HUES64 (cell line): ENCODE measurements at regions not wholly inside any gene's neighbourhood (a gene's known extent, or its start where the extent isn't known, plus 50 kb on each side); places are given as distances from the start of the nearest gene placed in this dataset.
"Not testable (repeated sequence)": the region's sequence is repeated elsewhere in the genome, so short reads cannot be mapped to it uniquely, and the experiment has no call there.

Source experiments
- H3K27ac ChIP-seq: 2 replicates; pipeline ENCODE4 v1.7.0; 2013; ENCODE audit warnings: low read depth, low read length, inconsistent platforms
- H3K27me3 ChIP-seq: 2 replicates; pipeline ENCODE4 v1.6.1; 2013; ENCODE audit warnings: mild to moderate bottlenecking, low read length; ENCODE audit not compliant: insufficient read depth
- H3K36me3 ChIP-seq: 2 replicates; pipeline ENCODE4 v1.6.1; 2013; ENCODE audit warnings: mild to moderate bottlenecking, low read length; ENCODE audit not compliant: insufficient read depth
- H3K4me1 ChIP-seq: 2 replicates; pipeline ENCODE4 v1.6.1; 2013; ENCODE audit warnings: mild to moderate bottlenecking, low read length, moderate library complexity; ENCODE audit not compliant: insufficient read depth
- H3K4me3 ChIP-seq: 2 replicates; pipeline ENCODE4 v1.5.1; 2013; ENCODE audit warnings: mild to moderate bottlenecking, low read length, moderate library complexity
- H3K9ac ChIP-seq: 2 replicates; pipeline ENCODE4 v1.6.1; 2013; ENCODE audit warnings: mild to moderate bottlenecking, low read depth, low read length
- H3K9me3 ChIP-seq: 2 replicates; pipeline ENCODE4 v1.6.1; 2013; ENCODE audit warnings: low read depth, low read length; ENCODE audit not compliant: insufficient read depth
- WGBS: fragments of 150-250, 120-280 bp; methylation state at CpG from one replicate; pipeline ENCODE4 v1.1.7; 2013; ENCODE audit warnings: missing lambda C conversion rate; 5-methylcytosine and 5-hydroxymethylcytosine counted together

DNA sequence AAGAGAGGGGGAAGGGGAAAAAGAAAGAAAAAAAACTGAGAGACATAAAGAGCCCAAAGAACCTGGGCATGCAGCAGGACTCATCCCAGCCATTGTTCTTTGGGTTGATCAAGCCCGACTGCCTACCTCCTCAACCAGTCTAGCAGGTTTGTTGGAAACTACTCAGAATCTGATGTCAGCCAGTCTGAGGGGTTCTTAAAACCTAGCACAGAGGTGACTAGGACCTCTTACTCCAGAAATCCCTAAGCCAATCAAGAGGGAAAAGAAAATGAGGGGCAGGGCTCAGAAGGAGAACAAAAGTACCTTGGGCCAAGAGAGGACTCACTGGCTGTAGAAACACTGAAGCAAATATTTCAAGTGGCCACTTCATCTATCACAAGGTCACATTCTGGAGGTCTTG is 228.0 kb downstream of the AASDHPPT start:
- H3K4me3 ChIP-seq, result no peak overlapping the region
- no peak overlapping the region for H3K9ac ChIP-seq
- H3K4me1 ChIP-seq, result no peaks in the 10 kb centered on the region
- no peaks in the 10 kb centered on the region for H3K27me3 ChIP-seq
- peaks cover 37% of the 10 kb centered on the region for H3K9me3 ChIP-seq
- no peaks in the 10 kb centered on the region for H3K36me3 ChIP-seq
- H3K27ac ChIP-seq, result no peak overlapping the region
- 96% methylated on average over 1 of the region's 1 CpG for WGBS

DNA sequence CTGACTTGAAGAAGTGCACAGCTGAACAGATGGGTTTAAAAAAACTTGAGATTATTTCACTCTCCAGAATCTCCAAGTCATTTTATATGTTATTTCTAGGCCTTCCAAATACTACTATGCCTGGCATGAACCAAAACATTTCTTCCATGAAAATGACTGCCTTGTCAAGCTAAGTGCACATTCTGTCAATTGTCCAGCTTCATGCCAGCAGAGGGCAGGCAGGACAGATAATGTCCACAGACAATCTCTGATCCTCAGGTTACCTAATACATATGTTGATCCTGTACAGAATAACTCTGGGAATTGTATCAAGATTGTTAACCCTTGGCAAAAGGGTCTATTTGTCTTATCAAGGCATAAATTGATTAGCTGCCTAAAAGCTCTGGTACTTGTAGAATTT is 229.5 kb downstream of the AASDHPPT start:
- no peaks in the 10 kb centered on the region for H3K27me3 ChIP-seq
- H3K9me3 ChIP-seq, result peaks cover 24% of the 10 kb centered on the region
- no peaks in the 10 kb centered on the region for H3K36me3 ChIP-seq
- H3K9ac ChIP-seq, result no peak overlapping the region
- H3K4me3 ChIP-seq, result no peak overlapping the region
- H3K27ac ChIP-seq, result no peak overlapping the region
- H3K4me1 ChIP-seq, result no peaks in the 10 kb centered on the region

DNA sequence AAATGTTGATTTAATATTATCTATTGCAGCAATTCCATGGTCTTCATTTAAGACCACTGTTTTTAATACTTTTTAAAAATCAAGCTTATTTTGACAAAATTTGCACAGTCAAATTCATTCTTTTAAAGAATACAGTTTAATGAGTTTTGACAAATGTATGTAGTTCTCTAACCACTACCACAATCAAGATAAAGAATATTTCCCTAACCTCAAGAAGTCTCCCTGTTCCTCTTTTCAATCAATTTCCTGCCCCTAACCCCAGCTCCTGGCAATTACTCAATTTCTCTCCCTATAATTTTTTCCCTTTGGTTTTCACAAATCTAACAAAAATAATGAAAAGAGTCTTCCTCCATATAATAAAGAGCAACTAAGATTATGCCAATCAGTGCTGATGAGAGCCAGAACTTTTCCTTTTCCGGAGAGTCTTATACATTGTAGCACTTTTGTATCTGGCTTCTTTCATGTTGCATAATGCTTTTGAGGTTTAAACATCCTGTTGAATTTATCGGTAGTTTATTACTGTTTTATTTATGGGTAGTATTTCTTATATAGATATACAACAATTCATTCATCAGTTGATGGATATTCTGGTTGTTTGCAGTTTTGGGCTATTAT is 231.7 kb downstream of the AASDHPPT start:
- Histone ChIP-seq H3K27me3 (no peaks in the 10 kb centered on the region), H3K9ac (no peak overlapping the region), H3K4me3 (no peak overlapping the region), H3K4me1 (no peaks in the 10 kb centered on the region), H3K36me3 (no peaks in the 10 kb centered on the region), H3K9me3 (peaks cover 2% of the 10 kb centered on the region), H3K27ac (no peak overlapping the region)
- WGBS, result 100% methylated on average over 1 of the region's 2 CpGs

DNA sequence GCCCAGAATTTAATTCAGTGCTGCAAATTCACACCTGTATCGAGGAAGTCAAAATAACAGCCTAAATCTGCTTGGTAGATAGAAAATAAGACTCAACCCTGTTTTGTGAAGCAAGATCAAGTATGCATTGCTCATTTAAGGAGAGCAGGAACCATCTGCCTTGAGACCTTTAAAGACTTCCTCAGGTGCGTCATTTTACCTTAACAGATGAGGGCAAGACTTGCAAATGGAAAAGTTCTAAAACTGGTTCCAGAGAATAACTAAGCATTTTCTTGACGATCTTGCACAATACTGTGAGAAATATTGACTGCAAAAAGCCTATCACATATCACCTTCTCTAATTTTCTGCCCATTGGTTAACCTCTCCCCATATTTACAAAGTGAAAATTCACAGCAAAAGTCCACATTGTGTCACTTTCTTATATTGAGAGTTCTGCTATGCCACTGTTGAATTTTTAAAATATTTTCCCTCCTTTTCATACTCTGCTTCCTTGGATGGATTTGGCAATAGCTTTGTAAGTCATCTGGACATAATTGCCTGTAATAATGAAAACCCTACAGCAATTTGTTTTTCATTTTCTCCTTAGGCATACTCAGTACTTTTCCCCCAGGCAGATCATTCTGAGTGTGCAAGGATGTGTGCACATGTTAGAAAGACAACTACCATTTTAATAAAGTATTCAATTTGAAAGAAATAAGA is 234.2 kb downstream of the AASDHPPT start:
- Histone ChIP-seq H3K27ac (no peak overlapping the region), H3K27me3 (no peaks in the 10 kb centered on the region), H3K4me1 (no peaks in the 10 kb centered on the region), H3K36me3 (no peaks in the 10 kb centered on the region), H3K9me3 (no peaks in the 10 kb centered on the region), H3K4me3 (no peak overlapping the region), H3K9ac (no peak overlapping the region)
- 96% methylated on average over 3 of the region's 3 CpGs for WGBS

DNA sequence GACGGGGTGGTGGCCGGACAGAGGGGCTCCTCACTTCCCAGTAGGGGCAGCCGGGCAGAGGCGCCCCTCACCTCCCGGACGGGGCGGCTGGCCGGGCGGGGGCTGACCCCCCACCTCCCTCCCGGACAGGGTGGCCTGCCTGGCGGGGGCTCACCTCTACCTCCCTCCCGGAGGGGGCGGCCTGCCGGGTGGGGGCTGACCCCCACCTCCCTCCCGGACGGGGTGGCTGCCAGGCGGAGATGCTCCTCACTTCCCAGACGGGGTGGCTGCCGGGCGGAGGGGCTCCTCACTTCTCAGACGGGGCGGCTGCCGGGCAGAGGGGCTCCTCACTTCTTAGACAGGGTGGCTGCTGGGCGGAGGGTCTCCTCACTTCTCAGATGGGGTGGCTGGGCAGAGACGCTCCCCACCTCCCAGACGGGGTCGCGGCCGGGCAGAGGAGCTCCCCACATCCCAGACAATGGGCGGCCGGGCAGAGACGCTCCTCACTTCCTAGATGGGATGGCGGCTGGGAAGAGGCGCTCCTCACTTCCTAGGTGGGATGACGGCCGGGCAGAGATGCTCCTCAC is 239.8 kb downstream of the AASDHPPT start:
- H3K4me3 ChIP-seq, H3K27ac ChIP-seq, H3K9ac ChIP-seq, H3K36me3 ChIP-seq, H3K4me1 ChIP-seq, H3K27me3 ChIP-seq: not testable (repeated sequence)
- WGBS, result 97% methylated on average over 34 of the region's 36 CpGs
- H3K9me3 ChIP-seq, result peaks cover 19% of the 10 kb centered on the region

DNA sequence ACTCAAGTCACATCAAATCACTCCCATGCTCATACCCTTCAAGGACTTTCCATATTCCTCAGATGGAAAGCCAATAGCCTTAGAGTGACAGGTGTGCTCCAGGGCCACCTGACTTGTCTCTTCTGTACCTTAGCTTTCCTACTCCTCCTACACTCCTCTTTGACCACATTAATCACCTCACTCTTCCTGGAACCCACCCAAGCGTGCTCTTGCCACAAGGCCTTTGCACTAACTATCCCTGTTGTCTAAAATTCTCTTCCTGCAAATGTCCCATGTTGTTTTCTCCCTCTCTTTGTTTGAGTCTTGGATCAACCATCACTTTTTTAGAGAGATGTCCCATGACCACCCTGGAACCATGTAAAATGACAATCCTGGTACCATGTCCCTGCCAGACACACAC is 244.1 kb downstream of the AASDHPPT start:
- Histone ChIP-seq H3K9me3 (peaks cover 19% of the 10 kb centered on the region), H3K9ac (no peak overlapping the region)
- WGBS, result 91% methylated on average over 1 of the region's 1 CpG

DNA sequence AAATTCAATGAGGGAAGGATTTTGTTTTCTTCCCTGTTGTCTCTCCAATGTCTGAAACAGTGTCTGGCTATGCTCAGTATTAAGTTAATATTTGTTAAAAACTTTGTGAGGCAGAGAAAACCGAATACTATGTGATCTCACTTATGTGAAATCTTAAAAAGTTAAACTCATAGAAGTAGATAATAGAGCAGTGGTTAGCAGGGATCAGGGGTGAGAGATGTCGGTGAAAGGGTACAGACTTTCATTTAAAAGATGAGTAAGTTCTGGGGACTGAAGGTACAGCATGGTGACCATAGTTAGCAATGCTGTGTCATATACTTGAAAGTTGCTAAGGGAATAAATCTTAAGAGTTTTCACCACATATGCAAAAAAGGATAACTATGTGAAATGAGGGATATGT is 244.6 kb downstream of the AASDHPPT start:
- Histone ChIP-seq H3K36me3 (no peaks in the 10 kb centered on the region), H3K9ac (no peak overlapping the region), H3K27me3 (no peaks in the 10 kb centered on the region), H3K4me1 (peaks cover 11% of the 10 kb centered on the region), H3K27ac (no peak overlapping the region), H3K9me3 (peaks cover 19% of the 10 kb centered on the region), H3K4me3 (no peak overlapping the region)
- WGBS, result over 99% methylated on average over 2 of the region's 2 CpGs

More for the DNA sequence above, 244.1 kb downstream of the AASDHPPT start:
- no peak overlapping the region for H3K27ac ChIP-seq
- H3K4me3 ChIP-seq, result no peak overlapping the region
- no peaks in the 10 kb centered on the region for H3K36me3 ChIP-seq
- H3K4me1 ChIP-seq, result peaks cover 7% of the 10 kb centered on the region
- H3K27me3 ChIP-seq, result no peaks in the 10 kb centered on the region

DNA sequence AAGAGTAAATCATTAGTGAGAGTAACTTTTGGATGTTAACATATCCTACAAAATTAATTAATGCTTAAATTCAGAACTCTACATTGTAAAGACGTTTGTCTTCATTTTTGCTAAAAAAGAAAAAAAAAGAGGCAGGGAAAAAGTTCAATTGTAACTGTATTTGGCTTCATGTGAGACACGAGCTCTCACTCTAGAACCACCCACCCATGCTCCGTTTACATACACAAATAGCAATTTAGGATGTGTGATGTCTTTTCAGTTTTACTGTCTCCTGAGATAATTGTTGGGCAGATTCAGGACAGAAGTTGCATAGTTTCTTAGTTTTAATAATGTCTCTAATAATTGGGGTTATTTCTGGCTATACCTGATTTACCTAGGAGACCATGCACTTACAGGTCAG is 248.6 kb downstream of the AASDHPPT start:
- Histone ChIP-seq H3K9me3 (no peaks in the 10 kb centered on the region), H3K27me3 (no peaks in the 10 kb centered on the region)
- WGBS, result no CpG with 5 or more reads among the region's 3 CpGs

DNA sequence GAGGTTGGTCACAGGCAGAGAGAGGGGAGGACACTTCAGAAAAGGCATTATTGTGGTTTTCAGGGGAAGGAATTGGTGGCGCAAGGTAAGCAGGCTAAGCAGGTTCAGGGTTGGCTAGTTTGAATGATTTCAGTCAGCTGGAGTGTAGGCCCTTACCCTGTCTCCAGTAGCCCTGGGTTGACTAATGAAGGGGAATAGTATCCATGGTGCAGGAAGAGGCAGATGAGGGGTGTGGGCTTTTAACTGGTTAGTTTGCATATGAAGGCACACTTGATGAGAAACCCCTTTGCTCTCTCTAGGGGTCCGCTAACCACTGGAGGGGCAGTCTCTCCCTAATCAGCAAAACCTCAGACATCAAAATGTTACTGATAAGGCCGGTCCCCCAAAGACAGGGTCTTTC is 249.7 kb downstream of the AASDHPPT start:
- H3K9me3 ChIP-seq, result no peaks in the 10 kb centered on the region
- H3K27ac ChIP-seq, result no peak overlapping the region
- WGBS, result 18% methylated on average over 3 of the region's 3 CpGs

More for the DNA sequence above, 248.6 kb downstream of the AASDHPPT start:
- Histone ChIP-seq H3K4me1 (peaks cover 16% of the 10 kb centered on the region), H3K9ac (no peak overlapping the region), H3K4me3 (no peak overlapping the region), H3K27ac (no peak overlapping the region), H3K36me3 (no peaks in the 10 kb centered on the region)

DNA sequence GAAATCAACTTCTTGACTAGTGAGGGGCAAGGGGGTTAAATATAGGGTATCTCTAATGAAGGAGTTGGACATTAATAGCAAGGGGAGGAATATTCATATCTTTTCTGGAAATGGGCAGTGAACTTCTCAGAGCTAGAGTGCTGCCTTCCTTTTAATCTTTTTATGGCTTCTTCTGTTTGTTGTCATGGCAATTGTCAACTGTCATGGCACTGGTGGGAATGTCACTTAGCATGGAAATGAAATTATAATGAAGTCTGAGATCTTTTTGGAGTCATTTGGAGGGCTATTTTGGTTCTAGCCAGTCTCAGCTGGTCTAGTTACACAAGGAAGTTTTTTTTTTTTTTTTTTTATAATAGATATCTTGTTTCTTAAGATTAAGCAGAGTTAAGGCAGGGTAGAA is 250.2 kb downstream of the AASDHPPT start:
- Histone ChIP-seq H3K36me3 (no peaks in the 10 kb centered on the region), H3K4me1 (peaks cover 16% of the 10 kb centered on the region), H3K27ac (no peak overlapping the region), H3K27me3 (no peaks in the 10 kb centered on the region), H3K9me3 (no peaks in the 10 kb centered on the region), H3K9ac (no peak overlapping the region), H3K4me3 (no peak overlapping the region)

More for the DNA sequence above, 249.7 kb downstream of the AASDHPPT start:
- H3K9ac ChIP-seq, result no peak overlapping the region
- H3K36me3 ChIP-seq, result no peaks in the 10 kb centered on the region
- H3K27me3 ChIP-seq, result no peaks in the 10 kb centered on the region
- H3K4me1 ChIP-seq, result peaks cover 16% of the 10 kb centered on the region
- no peak overlapping the region for H3K4me3 ChIP-seq

DNA sequence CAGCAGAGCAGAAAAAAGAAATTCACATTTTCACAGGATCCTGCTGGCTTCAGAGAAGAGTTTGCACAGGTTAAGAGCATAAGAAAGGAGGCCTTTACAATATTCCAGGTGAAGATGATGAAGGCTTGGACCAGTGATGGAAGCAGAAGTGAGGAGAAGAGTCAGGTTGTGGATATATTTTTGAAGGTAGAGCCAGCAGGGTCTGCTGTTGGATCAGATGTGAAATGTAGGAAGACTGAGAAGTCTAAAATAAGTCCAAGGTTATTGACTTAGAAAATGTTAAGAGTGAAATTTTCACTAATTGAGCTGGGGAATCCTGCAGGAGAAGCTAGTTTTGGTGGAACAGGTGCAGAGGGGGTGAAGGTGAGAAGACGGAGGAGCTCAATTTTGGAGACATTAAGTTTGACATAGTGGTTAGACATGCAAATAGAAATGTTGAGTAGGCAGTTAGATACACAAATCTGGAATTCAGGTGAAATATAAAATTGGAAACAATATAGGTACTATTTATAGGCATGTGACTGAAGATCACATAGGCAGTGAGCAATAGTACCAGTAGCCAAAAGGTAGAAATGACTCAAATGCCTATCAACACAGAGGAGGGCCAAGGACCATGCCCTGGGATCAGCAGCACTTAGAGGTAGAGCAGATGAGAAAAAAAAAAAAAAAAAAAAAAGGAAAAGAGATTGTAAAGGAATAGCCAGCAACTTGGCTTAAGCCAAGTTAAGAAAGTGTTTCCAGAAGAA is 252.0 kb downstream of the AASDHPPT start:
- Histone ChIP-seq H3K27me3 (no peaks in the 10 kb centered on the region), H3K9me3 (no peaks in the 10 kb centered on the region), H3K36me3 (no peaks in the 10 kb centered on the region), H3K9ac (no peak overlapping the region), H3K27ac (no peak overlapping the region), H3K4me1 (peaks cover 16% of the 10 kb centered on the region), H3K4me3 (no peak overlapping the region)
- 91% methylated on average over 1 of the region's 1 CpG for WGBS
